A549 (cell line): ENCODE measurements at regions not wholly inside any gene's neighbourhood (a gene's known extent, or its start where the extent isn't known, plus 50 kb on each side); places are given as distances from the start of the nearest gene placed in this dataset.
A peak's percentile ranks its signal among the peaks of the same experiment; 100 is the strongest.

Experiments
- ATAC-seq, 2 experiments: fragments of 200-7000 bp in 1 of 2; fragments of >200 bp in 1 of 2; cut with Nextera tagmentation in 1 of 2; cut with Tn5 transposase in 1 of 2; 3 replicates each; pipeline versions ENCODE4 v1.8.0 to v1.9.1; 2018 to 2020; ENCODE audit warnings: mild to moderate bottlenecking in 1 of 2, moderate library complexity in 1 of 2
- CTCF ChIA-PET: fragments of 300-600 bp; sonication (Branson Sonifier 250); formaldehyde crosslinking; extraction: SDS; loops from one replicate; lab custom pipeline; 2021; ENCODE audit warnings: antibody characterized with exemption, inconsistent platforms; lab: Yijun Ruan, JAX
- POLR2A ChIA-PET: fragments of 350-600 bp; formaldehyde crosslinking; extraction: SDS; loops from one replicate; lab custom pipeline; 2021; ENCODE audit warnings: antibody characterized with exemption, inconsistent platforms; lab: Yijun Ruan, JAX
- DNase-seq, 2 experiments: peaks; one replicate each; pipeline versions ENCODE4 v3.0.0 to v3.0.0-alpha.2; 2011 to 2016; ENCODE audit warnings: low read depth in 1 of 2, low spot score in 1 of 2
- FAIRE-seq: peaks from 2 replicates; lab custom pipeline; 2011; peaks lifted over from hg19 to GRCh38; lab: Jason Lieb, UNC
- H3K27ac ChIP-seq, 2 experiments: fragments of >200 bp; sonication (Bioruptor Twin); formaldehyde crosslinking; 3 replicates each; pipeline ENCODE4 v1.5.1; 2016 to 2017
- H3K4me1 ChIP-seq: fragments of >200 bp; sonication (Bioruptor Twin); formaldehyde crosslinking; 3 replicates; pipeline ENCODE4 v1.6.1; 2016
- H3K4me2 ChIP-seq: fragments of >200 bp; sonication (Bioruptor Twin); formaldehyde crosslinking; 3 replicates; pipeline ENCODE4 v1.6.1; 2016
- H3K4me3 ChIP-seq: fragments of >200 bp; sonication (Bioruptor Twin); formaldehyde crosslinking; 3 replicates; pipeline ENCODE4 v1.5.1; 2016
- H3K9me3 ChIP-seq: fragments of >200 bp; sonication (Bioruptor Twin); formaldehyde crosslinking; 3 replicates; pipeline ENCODE4 v1.6.1; 2016
- BHLHE40 ChIP-seq: IDR thresholded peaks from 2 replicates; pipeline ENCODE4 v1.6.1; 2012; ENCODE audit warnings: low read depth, low read length, inconsistent platforms
- E2F6 ChIP-seq: IDR thresholded peaks from 2 replicates; pipeline ENCODE4 v1.6.1; 2012; ENCODE audit warnings: low read depth, borderline replicate concordance
- EHF ChIP-seq: fragments of 250-450 bp; sonication (Bioruptor Pico); IDR thresholded peaks from 2 replicates; pipeline ENCODE4 v1.5.0; 2020; ENCODE audit warnings: mild to moderate bottlenecking
- ELK1 ChIP-seq: fragments of 150-350 bp; IDR thresholded peaks from 2 replicates; pipeline ENCODE4 v1.6.1; 2014; ENCODE audit warnings: low read depth, mild to moderate bottlenecking, low read length
- ESRRA ChIP-seq: fragments of 150-350 bp; IDR thresholded peaks from 2 replicates; pipeline ENCODE4 v1.6.1; 2014; ENCODE audit warnings: mild to moderate bottlenecking, low read length, borderline replicate concordance
- HDAC2 ChIP-seq: fragments of 200-600 bp; sonication (generic); IDR thresholded peaks from 2 replicates; pipeline ENCODE4 v1.6.1; 2016
- HMGXB4 ChIP-seq: fragments of 250-450 bp; sonication (Bioruptor Pico); IDR thresholded peaks from 2 replicates; pipeline ENCODE4 v1.5.0; 2021; ENCODE audit warnings: mild to moderate bottlenecking, moderate library complexity, borderline replicate concordance
- HOXB13 ChIP-seq: fragments of 250-450 bp; sonication (Bioruptor Pico); IDR thresholded peaks from 2 replicates; pipeline ENCODE4 v1.5.0; 2020; ENCODE audit warnings: low read depth, mild to moderate bottlenecking, moderate library complexity
- KDM5A ChIP-seq: fragments of 200-600 bp; sonication (generic); IDR thresholded peaks from 2 replicates; pipeline ENCODE4 v1.6.1; 2016; ENCODE audit warnings: antibody characterized with exemption, mild to moderate bottlenecking
- MAFK ChIP-seq: fragments of 450-650 bp; IDR thresholded peaks from 2 replicates; pipeline ENCODE4 v1.6.1; 2014; ENCODE audit not compliant: partially characterized antibody
- MYC ChIP-seq: IDR thresholded peaks from 2 replicates; pipeline ENCODE4 v1.6.1; 2012; ENCODE audit warnings: mild to moderate bottlenecking, inconsistent platforms, low read length, improper control_type of control experiment, borderline replicate concordance
- NFE2L2 ChIP-seq: fragments of 150-350 bp; conservative IDR thresholded peaks from 2 replicates; pipeline ENCODE4 v1.6.1; 2014; ENCODE audit warnings: low read length
- NR3C1 ChIP-seq: fragments of >200 bp; sonication (Bioruptor Twin); formaldehyde crosslinking; IDR thresholded peaks from 3 replicates; pipeline ENCODE4 v1.6.1; 2017
- RARB ChIP-seq: fragments of 250-450 bp; sonication (Bioruptor Pico); IDR thresholded peaks from 2 replicates; pipeline ENCODE4 v1.8.0; 2021; ENCODE audit warnings: mild to moderate bottlenecking, moderate library complexity
- REST ChIP-seq: fragments of 200-600 bp; sonication (generic); IDR thresholded peaks from 2 replicates; pipeline ENCODE4 v1.6.1; 2016; ENCODE audit warnings: antibody characterized with exemption, mild to moderate bottlenecking, moderate library complexity
- SMC3 ChIP-seq: fragments of >200 bp; sonication (Bioruptor Twin); formaldehyde crosslinking; IDR thresholded peaks from 3 replicates; pipeline ENCODE4 v1.6.1; 2018; ENCODE audit warnings: inconsistent platforms
- TP53 ChIP-seq: fragments of 250-450 bp; sonication (Bioruptor Pico); IDR thresholded peaks from 2 replicates; pipeline ENCODE4 v1.5.0; 2021; ENCODE audit warnings: mild to moderate bottlenecking, moderate library complexity
- ZC3H11A ChIP-seq: fragments of 450-650 bp; IDR thresholded peaks from 2 replicates; pipeline ENCODE4 v1.6.1; 2014; ENCODE audit warnings: antibody characterized with exemption, mild to moderate bottlenecking
- ZNF302 ChIP-seq: fragments of 250-450 bp; sonication (Bioruptor Pico); IDR thresholded peaks from 2 replicates; pipeline ENCODE4 v1.9.0; 2021; ENCODE audit warnings: inconsistent platforms, mild to moderate bottlenecking, moderate library complexity

- TF ChIP-seq ZNF302 (CRISPR knock-in tag) = no peak
- TF ChIP-seq MAFK = no peak
- no peak for TF ChIP-seq RARB (CRISPR knock-in tag)
- TF ChIP-seq BHLHE40 = no peak
- no peak for TF ChIP-seq HDAC2
- no peak for TF ChIP-seq NR3C1
- TF ChIP-seq HOXB13 = no peak
Measured at GRCh38 chr5:74412066-74412465, 228.5 kb downstream of the ENC1 start (continued).

GRCh38 chr5:74409712-74410111 is 230.8 kb downstream of the ENC1 start:
- 0 out of 6 replicates have a peak overlapping the region, but pooled peaks of 1 of the 2 experiments have one; percentile 15 for H3K27ac ChIP-seq
- FAIRE-seq = no peak
- H3K4me2 ChIP-seq = no peak overlapping the region
- no peak overlapping the region for H3K4me3 ChIP-seq
- CTCF ChIA-PET = interaction anchor here (0.6 to 1.4 kb wide), 3 partner anchors 232 to 507 kb away, joined by 3 to 4 read pairs (median 3); no protein-coding TSS in a partner anchor
- DNase-seq = no peak
- no peaks in the 10 kb centered on the region for H3K9me3 ChIP-seq
- peaks cover 10% of the 10 kb centered on the region; the same call in 2 of the 3 replicates for H3K4me1 ChIP-seq
- POLR2A ChIA-PET = no interaction called here
- TF ChIP-seq EHF (CRISPR knock-in tag) (no peak), E2F6 (no peak), SMC3 (no peak), NFE2L2 (no peak), MYC (no peak), REST (no peak), KDM5A (no peak), ZC3H11A (no peak), MAFK (no peak), HMGXB4 (CRISPR knock-in tag) (no peak), TP53 (CRISPR knock-in tag) (no peak), ELK1 (no peak), ESRRA (no peak)
- no peak for ATAC-seq
